GM18907 (cell line): ENCODE measurements at regions not wholly inside any gene's neighbourhood (a gene's known extent, or its start where the extent isn't known, plus 50 kb on each side); places are given as distances from the start of the nearest gene placed in this dataset.
A peak's percentile ranks its signal among the peaks of the same experiment; 100 is the strongest.
"Not testable (repeated sequence)": the region's sequence is repeated elsewhere in the genome, so short reads cannot be mapped to it uniquely, and the experiment has no call there.

Experiments used
- ATAC-seq: cut with Tn5 transposase; IDR thresholded peaks from one replicate; pipeline ENCODE4 v1.9.1; 2021; ENCODE audit warnings: mild to moderate bottlenecking, moderate library complexity; ENCODE audit not compliant: unreplicated experiment

- ATAC-seq, result no peak
These were observed 126.0 kb upstream of the TMEM170B start for GRCh38 chr6:11411593-11411992.

- ATAC-seq, result peak; percentile 54
These were observed 126.8 kb upstream of the TMEM170B start for GRCh38 chr6:11410539-11411307.

- ATAC-seq, result no peak
These were observed 128.2 kb upstream of the TMEM170B start for GRCh38 chr6:11409371-11409770.

- no peak for ATAC-seq
These were observed 130.1 kb upstream of the TMEM170B start for GRCh38 chr6:11407414-11407813.

- no peak for ATAC-seq
These were observed 132.7 kb upstream of the TMEM170B start for GRCh38 chr6:11404838-11405237.

GRCh38 chr6:11404081-11404480 is 133.5 kb upstream of the TMEM170B start:
- no peak for ATAC-seq

- no peak for ATAC-seq
These were observed 134.4 kb upstream of the TMEM170B start for GRCh38 chr6:11403035-11403601.

- not testable (repeated sequence) for ATAC-seq
These were observed 135.0 kb upstream of the TMEM170B start for GRCh38 chr6:11402581-11402980.

- not testable (repeated sequence) for ATAC-seq
These were observed 135.6 kb upstream of the TMEM170B start for GRCh38 chr6:11401954-11402353.

GRCh38 chr6:11398451-11399326 is 138.9 kb upstream of the TMEM170B start:
- ATAC-seq, result no peak

GRCh38 chr6:11397622-11398450 is 139.7 kb upstream of the TMEM170B start:
- no peak for ATAC-seq

- no peak for ATAC-seq
These were observed 140.7 kb upstream of the TMEM170B start for GRCh38 chr6:11396860-11397259.

- ATAC-seq, result peak; percentile 60
These were observed 143.6 kb upstream of the TMEM170B start for GRCh38 chr6:11393713-11394627.

- no peak for ATAC-seq
These were observed 144.6 kb upstream of the TMEM170B start for GRCh38 chr6:11392778-11393507.

GRCh38 chr6:11391934-11392777 is 145.4 kb upstream of the TMEM170B start:
- no peak for ATAC-seq

GRCh38 chr6:11389977-11390376 is 147.6 kb upstream of the TMEM170B start:
- ATAC-seq, result no peak

- no peak for ATAC-seq
These were observed 148.3 kb upstream of the TMEM170B start for GRCh38 chr6:11388983-11389944.
